Inflammatory macrophage (primary cell): ENCODE measurements at regions not wholly inside any gene's neighbourhood (a gene's known extent, or its start where the extent isn't known, plus 50 kb on each side); places are given as distances from the start of the nearest gene placed in this dataset.

Source experiments
- DNase-seq, 2 donors: peaks; one replicate each; pipeline ENCODE4 v3.0.0-alpha.2; 2020 to 2022

GRCh38 chr3:31157047-31157694, 262.7 kb upstream of the GADL1 start:
- DNase-seq: peak; percentile 31 to 36

- DNase-seq: no peak
Measured at GRCh38 chr3:31157893-31158620, 263.6 kb upstream of the GADL1 start.

GRCh38 chr3:31159331-31160039, 265.0 kb upstream of the GADL1 start:
- DNase-seq: no peak

GRCh38 chr3:31161889-31162288, 267.4 kb upstream of the GADL1 start:
- DNase-seq: no peak

GRCh38 chr3:31164381-31164780, 269.9 kb upstream of the GADL1 start:
- no peak for DNase-seq

- DNase-seq: no peak
Measured at GRCh38 chr3:31165399-31165860, 271.0 kb upstream of the GADL1 start.

- DNase-seq: no peak
Measured at GRCh38 chr3:31166249-31166885, 271.9 kb upstream of the GADL1 start.

- DNase-seq: no peak
Measured at GRCh38 chr3:31167666-31168065, 273.2 kb upstream of the GADL1 start.

- peak in 1 of 2 donors; percentile 15 for DNase-seq
Measured at GRCh38 chr3:31170932-31171670, 276.6 kb upstream of the GADL1 start.

GRCh38 chr3:31172336-31172735, 277.9 kb upstream of the GADL1 start:
- DNase-seq: no peak

GRCh38 chr3:31173118-31173718, 278.8 kb upstream of the GADL1 start:
- no peak for DNase-seq

- DNase-seq: no peak
Measured at GRCh38 chr3:31174079-31174478, 279.6 kb upstream of the GADL1 start.

- DNase-seq: no peak
Measured at GRCh38 chr3:31176045-31176444, 281.6 kb upstream of the GADL1 start.

- no peak for DNase-seq
Measured at GRCh38 chr3:31178467-31178866, 284.0 kb upstream of the GADL1 start.

GRCh38 chr3:31179768-31180167, 285.3 kb upstream of the GADL1 start:
- DNase-seq: no peak

- DNase-seq: no peak
Measured at GRCh38 chr3:31180274-31180673, 285.8 kb upstream of the GADL1 start.

- DNase-seq: no peak
Measured at GRCh38 chr3:31181661-31182060, 287.2 kb upstream of the GADL1 start.

- no peak for DNase-seq
Measured at GRCh38 chr3:31182661-31183060, 288.2 kb upstream of the GADL1 start.

- DNase-seq: no peak
Measured at GRCh38 chr3:31184261-31185061, 290.0 kb upstream of the GADL1 start.

GRCh38 chr3:31185062-31185357, 290.5 kb upstream of the GADL1 start:
- no peak for DNase-seq

GRCh38 chr3:31186041-31186440, 291.6 kb upstream of the GADL1 start:
- no peak for DNase-seq
